ENCODE measurements at regions not wholly inside any gene's neighbourhood (a gene's known extent, or its start where the extent isn't known, plus 50 kb on each side); places are given as distances from the start of the nearest gene placed in this dataset.

- TF ChIP-seq CTCF (IDR thresholded peaks at IDR 0.05) (no peak), POLR2A (IDR thresholded peaks at IDR 0.05) (no peak), EP300 (IDR thresholded peaks at IDR 0.05) (no peak)
Measured at GRCh38 chr18:40250236-40250635, 1704.8 kb upstream of the PIK3C3 start.

Measured in ovary (tissue), 3 donors.